GM18519 (cell line): ENCODE measurements at regions not wholly inside any gene's neighbourhood (a gene's known extent, or its start where the extent isn't known, plus 50 kb on each side); places are given as distances from the start of the nearest gene placed in this dataset.
A peak's percentile ranks its signal among the peaks of the same experiment; 100 is the strongest.
"Not testable (repeated sequence)": the region's sequence is repeated elsewhere in the genome, so short reads cannot be mapped to it uniquely, and the experiment has no call there.

Source experiments
- ATAC-seq: cut with Tn5 transposase; IDR thresholded peaks from one replicate; pipeline ENCODE4 v1.9.1; 2021; ENCODE audit warnings: mild to moderate bottlenecking, moderate library complexity; ENCODE audit not compliant: unreplicated experiment, low FRiP score

DNA sequence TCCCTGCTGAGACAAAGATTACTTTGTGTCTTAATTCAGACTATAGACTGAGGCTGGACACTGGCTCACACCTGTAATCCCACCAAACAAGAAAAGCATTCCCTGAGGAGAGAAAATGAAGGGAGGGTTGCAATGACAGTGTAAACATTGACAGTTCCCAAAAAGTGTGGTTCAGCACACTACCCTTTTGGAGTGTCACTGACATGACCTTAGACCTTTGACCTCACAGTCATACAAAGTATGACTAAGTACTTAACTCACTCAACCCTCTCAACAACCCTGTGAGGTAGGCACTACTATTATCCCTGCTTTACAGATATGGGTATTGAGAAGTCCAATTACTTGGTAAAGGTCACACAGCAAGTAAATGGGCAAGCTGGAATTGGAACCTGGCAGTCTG lies 341.7 kb downstream of the LRRC3B start:
- ATAC-seq: no peak

DNA sequence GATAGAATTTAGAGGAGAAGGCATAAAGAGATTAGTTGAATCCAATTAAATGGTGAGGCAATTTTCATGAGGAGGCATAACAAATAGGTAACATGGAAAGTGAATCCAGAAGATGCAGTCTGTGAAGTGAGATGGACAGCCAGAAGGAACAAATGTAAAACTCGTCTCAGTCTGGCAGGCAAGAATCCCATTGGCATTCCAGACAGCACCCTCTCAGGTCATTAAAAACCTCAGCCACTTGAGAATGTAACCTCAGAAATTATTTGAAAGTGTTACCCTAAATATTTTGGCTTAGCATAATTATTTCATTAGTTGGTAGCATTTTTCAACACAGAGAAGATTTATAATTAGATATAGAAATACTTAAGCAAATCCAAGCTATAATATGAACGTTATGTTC lies 342.3 kb downstream of the LRRC3B start:
- ATAC-seq: no peak

GRCh38 chr3:26967501-26967900 lies 344.9 kb downstream of the LRRC3B start:
- no peak for ATAC-seq

GRCh38 chr3:26984416-26985390 lies 362.1 kb downstream of the LRRC3B start:
- ATAC-seq: no peak

- no peak for ATAC-seq
Observed at GRCh38 chr3:26989037-26989436, 366.5 kb downstream of the LRRC3B start.

- ATAC-seq: no peak
Observed at GRCh38 chr3:26997226-26997625, 372.0 kb downstream of the NEK10 start.

DNA sequence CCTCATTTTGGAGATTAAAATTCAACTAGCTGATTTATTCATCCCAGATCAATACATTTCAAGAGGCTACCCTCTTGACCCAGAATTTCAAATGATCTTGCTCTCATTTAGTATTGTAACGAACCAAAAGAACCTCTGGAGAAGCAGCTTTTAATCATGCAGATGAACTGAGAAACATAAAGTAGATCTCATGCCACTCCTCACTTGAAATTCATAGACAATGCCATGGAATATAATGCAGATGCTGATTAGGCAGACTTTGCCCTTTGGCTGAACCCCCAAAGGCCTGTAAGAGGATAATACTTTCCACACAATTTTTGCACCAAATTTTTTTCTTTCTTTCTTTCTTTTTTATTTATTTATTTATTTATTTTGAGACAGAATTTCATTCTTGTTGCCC lies 358.3 kb downstream of the NEK10 start:
- ATAC-seq: no peak

DNA sequence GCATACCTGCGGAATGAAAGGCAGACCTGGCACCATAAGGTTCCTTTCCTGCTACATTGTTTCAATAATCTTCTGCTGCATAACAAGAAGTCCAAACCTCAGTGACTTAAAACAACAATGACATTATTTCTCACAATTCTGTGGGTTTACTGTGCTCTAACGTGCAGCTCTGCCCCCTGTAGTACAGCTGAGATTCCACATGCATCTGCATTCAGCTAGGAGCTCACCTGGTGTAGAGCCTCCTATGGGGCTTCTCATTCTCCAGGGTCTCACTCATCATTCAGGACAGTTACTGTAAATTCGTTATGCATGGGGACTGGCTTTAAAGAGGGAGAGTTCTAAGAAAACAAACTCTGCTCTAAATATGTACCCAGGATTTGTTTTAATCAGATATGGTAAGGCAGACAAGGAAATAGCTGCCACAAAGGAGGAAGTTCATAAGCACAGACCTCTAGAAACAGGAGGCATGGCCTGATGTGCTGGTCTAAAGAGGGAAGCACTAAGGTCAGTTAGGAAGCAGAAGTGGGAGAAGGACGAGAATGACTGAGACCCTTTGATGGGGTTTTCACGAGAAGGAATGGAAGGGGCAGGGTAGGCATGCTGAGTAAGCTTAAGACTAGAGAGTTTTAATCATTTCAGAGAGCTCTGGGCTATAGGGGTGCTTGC lies 347.0 kb downstream of the NEK10 start:
- ATAC-seq: no peak

GRCh38 chr3:27024493-27024892 lies 344.7 kb downstream of the NEK10 start:
- ATAC-seq: no peak

DNA sequence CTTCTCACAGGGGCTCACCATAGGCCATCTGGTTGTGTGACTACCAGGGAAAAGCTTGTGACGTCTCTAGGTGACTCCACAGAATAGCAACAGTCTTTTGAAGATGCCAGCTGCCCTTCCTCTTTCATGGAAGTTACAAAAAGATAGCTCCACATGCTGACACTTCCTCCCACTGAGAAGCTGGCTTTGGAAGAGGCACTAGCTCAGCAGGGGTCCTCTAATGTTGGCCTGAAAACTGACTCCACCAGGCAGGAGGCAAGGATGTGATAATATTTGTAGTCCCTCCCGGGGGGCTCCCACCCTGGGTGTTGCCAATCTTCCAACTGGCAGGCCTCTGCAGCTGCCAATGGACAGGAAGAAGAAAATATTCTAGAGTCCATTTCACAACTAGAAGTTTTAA lies 343.5 kb downstream of the NEK10 start:
- no peak for ATAC-seq

DNA sequence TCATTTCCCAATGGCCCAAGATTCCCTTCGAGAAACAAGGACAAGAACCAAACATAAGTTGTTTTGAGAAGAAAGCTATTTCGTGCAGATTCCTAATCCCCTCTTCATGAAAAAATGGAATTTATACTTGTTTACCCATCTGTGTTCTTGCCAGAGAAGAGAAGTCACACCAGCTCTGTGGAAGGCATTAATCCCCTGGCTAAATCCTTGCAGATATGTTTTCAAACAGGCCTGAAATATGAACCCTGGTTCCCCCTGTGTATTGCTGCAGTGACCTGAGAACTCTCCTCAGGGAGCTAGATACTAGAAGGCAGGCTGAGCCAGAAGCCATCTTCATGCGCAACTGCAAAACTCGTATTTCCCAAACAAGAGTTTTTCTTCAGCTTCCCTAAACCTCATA lies 337.7 kb downstream of the NEK10 start:
- no peak for ATAC-seq

DNA sequence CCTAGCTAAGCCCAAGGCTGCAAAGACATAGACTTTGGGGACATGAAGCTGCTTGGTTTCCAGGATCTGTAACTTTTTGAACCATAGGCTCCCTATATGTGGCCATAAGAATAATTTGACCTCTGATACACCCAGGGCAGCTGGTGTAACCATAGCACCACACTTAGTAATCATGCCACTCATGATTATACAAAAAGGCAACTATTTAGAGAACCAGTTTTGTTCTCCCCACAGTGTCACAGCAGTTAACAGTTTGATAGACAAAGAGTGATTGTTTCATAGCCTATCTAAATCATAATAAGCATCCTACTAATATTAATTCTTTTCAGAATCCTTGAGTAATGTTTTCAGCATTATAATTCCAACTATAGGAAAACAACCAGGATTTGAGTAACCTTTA lies 334.9 kb downstream of the NEK10 start:
- no peak for ATAC-seq

DNA sequence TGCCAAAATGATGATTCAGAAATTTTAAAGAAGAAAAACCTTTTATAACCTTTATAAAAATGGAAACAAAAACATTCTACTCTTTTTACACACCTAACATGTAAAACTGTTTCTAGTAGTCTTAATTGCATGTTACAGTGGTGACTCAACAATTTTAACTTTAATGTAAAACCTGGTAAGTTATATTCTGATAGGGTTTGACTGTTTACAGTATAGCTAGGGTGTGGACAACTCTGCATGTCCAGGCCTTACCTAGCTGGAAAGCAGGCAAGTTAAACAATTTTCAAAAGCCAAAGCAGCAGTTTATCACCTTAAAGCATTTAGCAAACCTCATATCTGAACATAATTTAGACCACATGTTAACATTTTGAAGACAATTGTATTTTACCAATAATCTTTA lies 328.5 kb downstream of the NEK10 start:
- ATAC-seq: no peak

DNA sequence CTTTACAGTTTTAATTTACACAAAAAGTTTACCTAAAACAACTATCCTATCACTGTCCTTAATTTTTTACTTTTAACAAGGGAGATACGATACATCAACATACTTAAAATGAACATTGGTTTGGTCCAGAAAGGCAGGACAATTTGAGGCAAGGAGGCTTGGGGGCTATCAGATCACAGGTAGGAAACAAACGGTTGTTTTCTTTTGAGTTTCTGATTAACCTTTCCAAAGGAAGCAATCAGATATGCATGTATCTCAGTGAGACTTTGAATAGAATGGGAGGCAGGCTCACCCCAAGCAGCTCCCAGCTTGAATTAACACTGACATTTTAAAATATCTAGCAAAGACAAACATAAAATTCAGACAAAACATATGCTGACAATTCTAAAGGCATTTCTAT lies 326.6 kb downstream of the NEK10 start:
- ATAC-seq: not testable (repeated sequence)

- ATAC-seq: no peak
Observed at GRCh38 chr3:27043328-27043955, 325.7 kb downstream of the NEK10 start.

- no peak for ATAC-seq
Observed at GRCh38 chr3:27044931-27045481, 324.2 kb downstream of the NEK10 start.

- no peak for ATAC-seq
Observed at GRCh38 chr3:27046351-27046750, 322.8 kb downstream of the NEK10 start.

GRCh38 chr3:27049792-27050191 lies 319.4 kb downstream of the NEK10 start:
- ATAC-seq: peak; percentile 59

DNA sequence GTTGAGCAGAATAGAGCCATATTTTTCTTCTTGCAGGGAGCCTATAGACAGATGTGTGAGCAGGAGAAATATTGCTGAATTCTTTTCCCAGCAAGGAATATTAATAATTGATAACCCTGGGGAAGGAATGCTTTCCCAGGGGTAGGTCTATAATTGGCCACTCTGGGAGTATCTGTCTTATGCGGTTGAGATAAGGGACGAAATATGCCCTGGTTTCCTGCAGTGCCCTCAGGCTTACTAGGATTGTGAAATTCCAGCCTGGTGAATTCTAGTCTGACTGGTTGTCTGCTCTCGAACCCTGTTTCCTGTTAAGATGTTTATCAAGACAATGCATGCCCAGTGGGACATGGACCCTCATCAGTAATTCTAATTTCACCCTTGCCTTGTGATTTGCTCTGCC lies 317.7 kb downstream of the NEK10 start:
- ATAC-seq: not testable (repeated sequence)

DNA sequence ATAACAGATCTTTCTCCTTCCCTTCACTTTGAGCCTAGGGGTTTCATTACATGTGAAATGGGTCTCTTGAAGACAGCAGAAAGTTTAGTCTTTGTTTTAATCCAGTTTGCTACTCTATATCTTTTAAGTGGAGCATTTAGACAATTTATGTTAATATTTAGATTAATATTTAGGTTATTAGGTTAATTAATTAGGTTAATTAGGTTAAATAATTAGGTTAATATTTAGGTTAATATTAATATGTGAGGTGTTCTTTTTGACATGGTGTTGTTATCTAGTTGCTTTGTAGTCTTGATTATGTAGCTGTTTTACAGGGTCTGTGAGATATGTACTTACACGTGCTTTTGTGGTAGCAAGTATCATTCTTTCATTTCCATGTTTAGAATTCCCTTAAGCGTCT lies 312.9 kb downstream of the NEK10 start:
- no peak for ATAC-seq

DNA sequence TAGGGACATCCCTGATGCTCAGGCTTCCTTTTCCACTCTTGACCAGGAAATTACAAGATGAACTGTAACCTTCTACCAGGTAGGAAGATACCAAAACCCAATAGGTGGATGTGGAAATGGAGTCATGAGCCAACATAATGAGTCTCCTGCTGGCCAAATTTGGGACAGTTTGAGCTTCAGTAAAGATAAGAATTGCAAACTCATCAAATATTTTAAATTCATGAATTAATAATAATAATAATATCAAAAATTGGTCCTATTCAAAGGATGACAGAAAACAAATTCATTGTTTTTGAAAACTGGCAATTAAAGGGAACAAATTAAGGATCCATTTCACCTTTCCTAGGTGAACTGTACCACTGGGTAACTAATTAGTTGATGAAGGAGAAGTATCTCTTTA lies 309.7 kb downstream of the NEK10 start:
- no peak for ATAC-seq
